Activated naive CD4-positive, alpha-beta T cell treated with anti-CD3 and anti-CD28 coated beads for 36 hours (primary cell): ENCODE measurements at regions not wholly inside any gene's neighbourhood (a gene's known extent, or its start where the extent isn't known, plus 50 kb on each side); places are given as distances from the start of the nearest gene placed in this dataset.

ENCODE experiments used
- CTCF ChIA-PET: fragments of 350-600 bp; sonication (Branson Sonifier 250); formaldehyde crosslinking; loops from one replicate; lab custom pipeline; 2021; ENCODE audit warnings: antibody characterized with exemption; lab: Charles Lee
- DNase-seq: peaks from one replicate; pipeline ENCODE4 v3.0.0-alpha.2; 2020
- H3K27ac Mint-ChIP-seq: one replicate; pipeline ENCODE4 v1.8.0; 2021; ENCODE audit warnings: mild to moderate bottlenecking, mixed read lengths
- H3K27me3 Mint-ChIP-seq: one replicate; pipeline ENCODE4 v1.8.0; 2021; ENCODE audit warnings: low read depth, mixed read lengths
- H3K36me3 Mint-ChIP-seq: one replicate; pipeline ENCODE4 v1.8.0; 2021; ENCODE audit warnings: low read depth, mixed read lengths
- H3K4me1 Mint-ChIP-seq: one replicate; pipeline ENCODE4 v1.8.0; 2021; ENCODE audit warnings: low read depth, mixed read lengths
- H3K4me3 Mint-ChIP-seq: one replicate; pipeline ENCODE4 v1.8.0; 2021; ENCODE audit warnings: mild to moderate bottlenecking, moderate library complexity, mixed read lengths
- H3K9me3 Mint-ChIP-seq: one replicate; pipeline ENCODE4 v1.8.0; 2021; ENCODE audit warnings: mixed read lengths
- intact Hi-C: fragments of 100-400 bp; cut with micrococcal nuclease; formaldehyde crosslinking; loops from one replicate; pipeline ENCODE4 v1.15.1; 2023

GRCh38 chr6:14706378-14706929 is 539.4 kb upstream of the JARID2 start:
- peak; percentile 74 for DNase-seq
- H3K9me3 Mint-ChIP-seq = no peaks in the 10 kb centered on the region
- H3K4me1 Mint-ChIP-seq = peaks cover 33% of the 10 kb centered on the region
- H3K27me3 Mint-ChIP-seq = no peaks in the 10 kb centered on the region
- H3K27ac Mint-ChIP-seq = peak overlapping the region; percentile 52
- intact Hi-C loops = no loop called here
- CTCF ChIA-PET = interaction anchor here (0.8 kb wide), 1 partner anchor 14 kb away, joined by 4 read pairs; no protein-coding TSS in a partner anchor
- H3K4me3 Mint-ChIP-seq = no peak overlapping the region
- no peaks in the 10 kb centered on the region for H3K36me3 Mint-ChIP-seq

GRCh38 chr6:14707276-14707675 is 538.6 kb upstream of the JARID2 start:
- Mint-ChIP-seq H3K36me3 (no peaks in the 10 kb centered on the region), H3K27ac (no peak overlapping the region), H3K4me1 (peaks cover 33% of the 10 kb centered on the region), H3K9me3 (no peaks in the 10 kb centered on the region), H3K27me3 (no peaks in the 10 kb centered on the region), H3K4me3 (no peak overlapping the region)
- CTCF ChIA-PET = interaction anchor here (0.8 kb wide), 1 partner anchor 13 kb away, joined by 4 read pairs; no protein-coding TSS in a partner anchor
- DNase-seq = no peak
- intact Hi-C loops = no loop called here

GRCh38 chr6:14707971-14708465 is 537.9 kb upstream of the JARID2 start:
- CTCF ChIA-PET = no interaction called here
- Mint-ChIP-seq H3K27ac (no peak overlapping the region), H3K4me3 (no peak overlapping the region), H3K36me3 (no peaks in the 10 kb centered on the region), H3K27me3 (no peaks in the 10 kb centered on the region), H3K4me1 (peaks cover 33% of the 10 kb centered on the region), H3K9me3 (no peaks in the 10 kb centered on the region)
- DNase-seq = no peak
- intact Hi-C loops = no loop called here

GRCh38 chr6:14709066-14709670 is 536.7 kb upstream of the JARID2 start:
- H3K4me3 Mint-ChIP-seq = no peak overlapping the region
- H3K36me3 Mint-ChIP-seq = no peaks in the 10 kb centered on the region
- H3K27me3 Mint-ChIP-seq = no peaks in the 10 kb centered on the region
- no peak overlapping the region for H3K27ac Mint-ChIP-seq
- intact Hi-C loops = no loop called here
- peaks cover 33% of the 10 kb centered on the region for H3K4me1 Mint-ChIP-seq
- no peak for DNase-seq
- CTCF ChIA-PET = no interaction called here
- no peaks in the 10 kb centered on the region for H3K9me3 Mint-ChIP-seq

GRCh38 chr6:14709900-14710299 is 536.0 kb upstream of the JARID2 start:
- Mint-ChIP-seq H3K27ac (peak overlapping the region; percentile 80), H3K36me3 (no peaks in the 10 kb centered on the region), H3K4me1 (peaks cover 35% of the 10 kb centered on the region), H3K4me3 (no peak overlapping the region), H3K27me3 (no peaks in the 10 kb centered on the region), H3K9me3 (no peaks in the 10 kb centered on the region)
- DNase-seq = no peak
- intact Hi-C loops = loop anchor here (2.0 to 5.0 kb wide), 6 partner anchors 35 to 483 kb away; no protein-coding TSS in a partner anchor
- CTCF ChIA-PET = interaction anchor here (1.6 kb wide), 1 partner anchor 14 kb away, joined by 6 read pairs; no protein-coding TSS in a partner anchor

GRCh38 chr6:14710421-14710820 is 535.4 kb upstream of the JARID2 start:
- Mint-ChIP-seq H3K27me3 (no peaks in the 10 kb centered on the region), H3K4me3 (no peak overlapping the region), H3K9me3 (no peaks in the 10 kb centered on the region), H3K27ac (peak overlapping the region; percentile 80), H3K36me3 (no peaks in the 10 kb centered on the region), H3K4me1 (peaks cover 39% of the 10 kb centered on the region)
- DNase-seq = no peak
- intact Hi-C loops = loop anchor here (2.0 to 5.0 kb wide), 6 partner anchors 36 to 483 kb away; no protein-coding TSS in a partner anchor
- CTCF ChIA-PET = interaction anchor here (0.7 to 1.7 kb wide), 6 partner anchors 14 to 499 kb away, joined by 3 to 8 read pairs (median 6); no protein-coding TSS in a partner anchor

- Mint-ChIP-seq H3K27me3 (no peaks in the 10 kb centered on the region), H3K4me1 (peaks cover 36% of the 10 kb centered on the region), H3K36me3 (no peaks in the 10 kb centered on the region), H3K4me3 (peak overlapping the region; percentile 31), H3K27ac (peak overlapping the region; percentile 87), H3K9me3 (no peaks in the 10 kb centered on the region)
- peak; percentile 86 for DNase-seq
- intact Hi-C loops = loop anchor here (1.0 to 5.0 kb wide), 10 partner anchors 22 to 916 kb away; no protein-coding TSS in a partner anchor
- CTCF ChIA-PET = interaction anchor here (0.7 to 1.7 kb wide), 17 partner anchors 9 to 542 kb away, joined by 3 to 8 read pairs (median 3); no protein-coding TSS in a partner anchor
Observed at GRCh38 chr6:14711056-14711703, 534.7 kb upstream of the JARID2 start.

- DNase-seq = no peak
- Mint-ChIP-seq H3K27ac (no peak overlapping the region), H3K36me3 (no peaks in the 10 kb centered on the region), H3K9me3 (no peaks in the 10 kb centered on the region), H3K27me3 (no peaks in the 10 kb centered on the region), H3K4me3 (no peak overlapping the region), H3K4me1 (peaks cover 33% of the 10 kb centered on the region)
- intact Hi-C loops = loop anchor here (1.0 to 5.0 kb wide), 10 partner anchors 21 to 917 kb away; no protein-coding TSS in a partner anchor
- CTCF ChIA-PET = interaction anchor here (0.7 to 1.7 kb wide), 16 partner anchors 8 to 541 kb away, joined by 3 to 8 read pairs (median 4); no protein-coding TSS in a partner anchor
Observed at GRCh38 chr6:14711704-14712379, 534.0 kb upstream of the JARID2 start.

- Mint-ChIP-seq H3K27me3 (no peaks in the 10 kb centered on the region), H3K27ac (no peak overlapping the region), H3K4me3 (no peak overlapping the region), H3K36me3 (no peaks in the 10 kb centered on the region), H3K4me1 (peaks cover 35% of the 10 kb centered on the region), H3K9me3 (peaks cover 3% of the 10 kb centered on the region)
- CTCF ChIA-PET = interaction anchor here (0.7 kb wide), 1 partner anchor 501 kb away, joined by 3 read pairs; no protein-coding TSS in a partner anchor
- intact Hi-C loops = loop anchor here (5.0 kb wide), 3 partner anchors 331 to 486 kb away; no protein-coding TSS in a partner anchor
- DNase-seq = peak; percentile 30
Observed at GRCh38 chr6:14713008-14713960, 532.6 kb upstream of the JARID2 start.

GRCh38 chr6:14713966-14714631 is 531.8 kb upstream of the JARID2 start:
- no peaks in the 10 kb centered on the region for H3K36me3 Mint-ChIP-seq
- CTCF ChIA-PET = interaction anchor here (0.6 to 0.7 kb wide), 2 partner anchors 54 to 163 kb away, joined by 3 to 6 read pairs; no protein-coding TSS in a partner anchor
- intact Hi-C loops = loop anchor here (5.0 kb wide), 3 partner anchors 332 to 487 kb away; no protein-coding TSS in a partner anchor
- H3K27ac Mint-ChIP-seq = no peak overlapping the region
- peaks cover 35% of the 10 kb centered on the region for H3K4me1 Mint-ChIP-seq
- peaks cover 3% of the 10 kb centered on the region for H3K9me3 Mint-ChIP-seq
- DNase-seq = no peak
- no peak overlapping the region for H3K4me3 Mint-ChIP-seq
- no peaks in the 10 kb centered on the region for H3K27me3 Mint-ChIP-seq
